ENCODE measurements at regions not wholly inside any gene's neighbourhood (a gene's known extent, or its start where the extent isn't known, plus 50 kb on each side); places are given as distances from the start of the nearest gene placed in this dataset.

DNA sequence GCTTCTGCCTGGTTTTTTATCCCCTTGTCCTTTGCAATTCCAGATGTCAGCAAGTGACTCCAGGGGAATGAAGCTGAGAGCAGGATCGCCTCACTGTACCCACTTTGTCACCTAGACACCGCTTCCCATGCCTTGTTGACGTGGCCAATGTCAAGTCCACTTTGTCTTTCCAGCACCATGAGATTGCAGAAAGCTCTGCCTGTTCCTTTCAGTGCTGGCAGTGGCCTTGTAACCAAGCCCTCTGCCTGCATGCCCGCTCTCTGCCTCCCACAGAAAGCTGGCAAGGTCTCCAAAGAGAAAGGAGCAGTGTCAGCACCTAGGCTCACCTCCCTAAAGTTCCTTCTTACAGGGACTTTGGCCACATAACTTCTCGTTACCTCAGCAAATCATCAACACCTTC is 282.2 kb upstream of the ST6GAL2 start:
- TF ChIP-seq, protein P1, sequence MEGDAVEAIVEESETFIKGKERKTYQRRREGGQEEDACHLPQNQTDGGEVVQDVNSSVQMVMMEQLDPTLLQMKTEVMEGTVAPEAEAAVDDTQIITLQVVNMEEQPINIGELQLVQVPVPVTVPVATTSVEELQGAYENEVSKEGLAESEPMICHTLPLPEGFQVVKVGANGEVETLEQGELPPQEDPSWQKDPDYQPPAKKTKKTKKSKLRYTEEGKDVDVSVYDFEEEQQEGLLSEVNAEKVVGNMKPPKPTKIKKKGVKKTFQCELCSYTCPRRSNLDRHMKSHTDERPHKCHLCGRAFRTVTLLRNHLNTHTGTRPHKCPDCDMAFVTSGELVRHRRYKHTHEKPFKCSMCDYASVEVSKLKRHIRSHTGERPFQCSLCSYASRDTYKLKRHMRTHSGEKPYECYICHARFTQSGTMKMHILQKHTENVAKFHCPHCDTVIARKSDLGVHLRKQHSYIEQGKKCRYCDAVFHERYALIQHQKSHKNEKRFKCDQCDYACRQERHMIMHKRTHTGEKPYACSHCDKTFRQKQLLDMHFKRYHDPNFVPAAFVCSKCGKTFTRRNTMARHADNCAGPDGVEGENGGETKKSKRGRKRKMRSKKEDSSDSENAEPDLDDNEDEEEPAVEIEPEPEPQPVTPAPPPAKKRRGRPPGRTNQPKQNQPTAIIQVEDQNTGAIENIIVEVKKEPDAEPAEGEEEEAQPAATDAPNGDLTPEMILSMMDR (IDR thresholded peaks at IDR 0.05): no peak
- no peak for TF ChIP-seq POLR2A (IDR thresholded peaks at IDR 0.05)
